ENCODE measurements at regions not wholly inside any gene's neighbourhood (a gene's known extent, or its start where the extent isn't known, plus 50 kb on each side); places are given as distances from the start of the nearest gene placed in this dataset.

DNA sequence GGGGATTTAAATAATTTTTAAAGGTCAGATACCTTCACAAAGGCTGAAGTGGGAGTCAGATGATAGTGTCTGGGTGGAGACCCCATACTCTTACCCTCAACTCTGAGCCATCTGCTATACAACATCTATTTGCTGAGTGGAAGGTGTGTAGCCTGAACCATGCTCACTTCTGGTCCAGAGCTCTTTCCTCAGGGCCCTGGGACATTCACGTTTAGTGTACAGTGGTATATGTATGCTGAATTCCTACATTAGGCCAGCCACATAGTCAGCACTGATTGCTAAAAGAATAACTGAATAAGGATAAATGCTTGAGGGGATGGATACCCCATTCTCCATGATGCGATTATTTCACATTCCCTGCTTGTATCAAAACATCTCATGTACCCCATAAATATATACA, 107.3 kb downstream of the KIF26A start:
- ChIA-PET POLR2A (no interaction called here), CTCF (no interaction called here)
- H3K36me3 Mint-ChIP-seq (ENCODE audit: insufficient read depth, unreplicated experiment): no peaks in the 10 kb centered on the region
- H3K27ac Mint-ChIP-seq (ENCODE audit: unreplicated experiment): no peak overlapping the region
- no TSS peak for BruUV-seq (replicated peaks)
- H3K27me3 Mint-ChIP-seq (ENCODE audit: insufficient read depth, unreplicated experiment): no peaks in the 10 kb centered on the region
- Histone ChIP-seq H3K4me3 (ENCODE audit: low read depth, low read length) (no peak overlapping the region), H3K9me3 (0 out of 2 replicates have a peak, but pooled peaks cover 2% of the 10 kb centered on the region), H3K27me3 (replicated peaks; ENCODE audit: control insufficient read depth, insufficient read depth, low read length) (no peaks in the 10 kb centered on the region), H3K4me1 (no peaks in the 10 kb centered on the region), H3K36me3 (ENCODE audit: control insufficient read depth, insufficient read depth, low read length) (no peaks in the 10 kb centered on the region)
- no peaks in the 10 kb centered on the region for H3K4me1 Mint-ChIP-seq (ENCODE audit: low read depth, unreplicated experiment)
- H3K4me3 Mint-ChIP-seq (ENCODE audit: unreplicated experiment): no peak overlapping the region
- TF ChIP-seq CTCF (IDR thresholded peaks at IDR 0.05; ENCODE audit: insufficient read depth in 1 of 2, low read depth in 1 of 2, low read length in 1 of 2, severe bottlenecking in 1 of 2, unreplicated experiment in 1 of 2): no peak
- intact Hi-C loops (cut with micrococcal nuclease; ENCODE audit: unreplicated experiment): no loop called here
- H3K9me3 Mint-ChIP-seq (ENCODE audit: unreplicated experiment): no peaks in the 10 kb centered on the region
- no peak for DNase-seq

DNA sequence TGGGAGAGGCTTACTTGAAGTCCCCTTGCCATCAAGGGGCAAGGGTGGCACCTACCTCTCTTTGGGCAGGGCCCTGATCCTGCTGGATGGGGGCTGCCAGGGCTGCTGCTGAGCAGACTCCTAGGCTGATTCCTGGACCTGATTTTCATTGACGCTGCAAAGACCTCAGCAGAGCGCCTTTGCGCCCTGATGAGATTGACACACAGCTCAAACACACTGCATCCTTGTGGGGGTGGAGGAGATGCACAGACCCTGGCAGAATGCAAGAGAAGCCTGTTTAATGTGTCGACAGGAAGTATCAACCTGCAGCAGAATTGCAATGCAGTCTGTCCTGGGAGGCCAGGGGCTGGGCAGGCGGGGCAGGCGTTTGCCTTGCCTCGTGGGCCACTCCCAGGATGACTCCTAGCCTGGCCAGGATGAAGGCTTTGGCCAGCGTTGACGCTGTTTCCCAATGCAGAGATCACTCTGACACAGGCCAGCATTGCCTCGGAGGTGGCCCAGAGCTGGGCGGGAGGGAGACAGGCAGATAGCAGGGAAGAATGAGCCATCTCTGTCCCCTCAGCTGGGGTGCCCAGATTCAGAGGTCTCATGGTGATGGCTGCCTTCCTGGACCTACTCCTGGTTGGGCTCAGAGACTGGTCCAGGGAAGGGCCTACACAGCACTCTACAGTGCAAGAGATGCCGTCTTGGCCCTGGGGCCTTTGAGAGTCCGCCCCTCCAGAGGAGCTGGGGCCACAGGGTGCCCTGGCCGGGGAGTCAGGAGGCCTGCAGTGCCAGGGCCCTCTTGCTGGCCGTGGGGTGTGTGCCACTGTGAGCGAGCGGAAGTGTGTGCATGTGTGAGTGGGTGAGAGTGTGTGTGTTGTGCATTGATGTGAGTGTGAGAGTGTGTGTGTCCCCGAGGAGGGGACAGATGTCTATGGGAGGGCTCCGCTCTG, 108.3 kb downstream of the KIF26A start:
- intact Hi-C loops (cut with micrococcal nuclease; ENCODE audit: unreplicated experiment): no loop called here
- ChIA-PET CTCF (no interaction called here), POLR2A (no interaction called here)
- DNase-seq: no peak
- H3K36me3 ChIP-seq (ENCODE audit: control insufficient read depth, insufficient read depth, low read length): no peaks in the 10 kb centered on the region
- no peak overlapping the region for H3K4me3 Mint-ChIP-seq (ENCODE audit: unreplicated experiment)
- no peak overlapping the region for H3K27ac Mint-ChIP-seq (ENCODE audit: unreplicated experiment)
- H3K4me1 Mint-ChIP-seq (ENCODE audit: low read depth, unreplicated experiment): no peaks in the 10 kb centered on the region
- TF ChIP-seq CTCF (IDR thresholded peaks at IDR 0.05; ENCODE audit: insufficient read depth in 1 of 2, low read depth in 1 of 2, low read length in 1 of 2, severe bottlenecking in 1 of 2, unreplicated experiment in 1 of 2): no peak
- H3K36me3 Mint-ChIP-seq (ENCODE audit: insufficient read depth, unreplicated experiment): no peaks in the 10 kb centered on the region
- no peak overlapping the region for H3K4me3 ChIP-seq (ENCODE audit: low read depth, low read length)
- peaks cover under 1% of the 10 kb centered on the region for H3K9me3 Mint-ChIP-seq (ENCODE audit: unreplicated experiment)
- H3K9me3 ChIP-seq: 0 out of 2 replicates have a peak, but pooled peaks cover 2% of the 10 kb centered on the region
- BruUV-seq (replicated peaks): no TSS peak
- no peaks in the 10 kb centered on the region for H3K27me3 ChIP-seq (replicated peaks; ENCODE audit: control insufficient read depth, insufficient read depth, low read length)
- H3K4me1 ChIP-seq: no peaks in the 10 kb centered on the region
- no peaks in the 10 kb centered on the region for H3K27me3 Mint-ChIP-seq (ENCODE audit: insufficient read depth, unreplicated experiment)

DNA sequence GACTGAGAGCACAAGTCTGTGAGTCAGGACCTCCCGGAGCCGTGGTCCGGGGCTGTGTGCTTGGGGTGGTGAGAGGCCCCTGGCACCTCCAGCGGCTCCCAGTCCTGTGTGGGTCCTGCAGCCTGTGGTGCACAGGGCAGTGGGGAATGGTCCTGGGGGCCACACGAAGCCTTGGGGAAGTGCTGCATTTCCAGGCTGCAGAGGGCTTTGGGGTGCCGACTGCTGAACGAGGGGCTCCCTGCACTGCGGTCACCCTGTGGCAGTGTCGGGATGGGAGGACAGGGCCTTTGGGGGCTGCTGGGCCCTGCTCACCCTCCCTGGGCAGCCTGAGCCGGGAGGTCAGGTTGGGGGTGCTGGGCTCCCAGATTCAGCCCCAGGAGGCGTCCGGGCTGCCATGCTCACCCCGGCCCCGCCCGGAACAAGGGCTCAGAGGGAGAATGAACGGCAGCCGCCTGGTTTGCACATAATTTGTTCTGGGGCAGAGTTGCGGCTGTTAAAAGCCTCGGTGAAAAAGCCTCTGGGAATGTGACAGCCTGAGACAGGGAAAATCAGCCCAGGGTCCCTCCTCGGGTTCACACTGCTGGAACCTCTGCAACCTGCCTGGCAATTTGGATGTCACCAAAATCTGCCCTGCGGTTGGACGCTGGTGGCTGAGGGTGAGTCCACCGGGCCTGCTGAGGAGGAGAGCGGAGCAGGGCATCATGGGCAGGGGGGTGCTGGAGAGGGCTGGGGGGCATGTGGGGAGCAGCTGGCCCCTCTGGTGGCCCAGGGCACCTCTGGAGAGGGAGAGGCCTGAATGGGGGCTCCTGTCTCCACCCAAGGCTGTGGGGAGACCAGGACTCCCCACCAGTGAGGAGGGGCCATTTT, 109.2 kb downstream of the KIF26A start:
- H3K4me3 Mint-ChIP-seq (ENCODE audit: unreplicated experiment): no peak overlapping the region
- H3K4me1 Mint-ChIP-seq (ENCODE audit: low read depth, unreplicated experiment): no peaks in the 10 kb centered on the region
- ChIA-PET CTCF (no interaction called here), POLR2A (no interaction called here)
- intact Hi-C loops (cut with micrococcal nuclease; ENCODE audit: unreplicated experiment): no loop called here
- BruUV-seq (replicated peaks): no TSS peak
- DNase-seq: no peak
- no peaks in the 10 kb centered on the region for H3K36me3 Mint-ChIP-seq (ENCODE audit: insufficient read depth, unreplicated experiment)
- peaks cover 9% of the 10 kb centered on the region for H3K9me3 Mint-ChIP-seq (ENCODE audit: unreplicated experiment)
- Histone ChIP-seq H3K4me3 (ENCODE audit: low read depth, low read length) (no peak overlapping the region), H3K4me1 (no peaks in the 10 kb centered on the region), H3K36me3 (ENCODE audit: control insufficient read depth, insufficient read depth, low read length) (no peaks in the 10 kb centered on the region), H3K27me3 (replicated peaks; ENCODE audit: control insufficient read depth, insufficient read depth, low read length) (no peaks in the 10 kb centered on the region), H3K9me3 (0 out of 2 replicates have a peak, but pooled peaks cover 2% of the 10 kb centered on the region)
- no peak for TF ChIP-seq CTCF (IDR thresholded peaks at IDR 0.05; ENCODE audit: insufficient read depth in 1 of 2, low read depth in 1 of 2, low read length in 1 of 2, severe bottlenecking in 1 of 2, unreplicated experiment in 1 of 2)
- H3K27me3 Mint-ChIP-seq (ENCODE audit: insufficient read depth, unreplicated experiment): no peaks in the 10 kb centered on the region
- H3K27ac Mint-ChIP-seq (ENCODE audit: unreplicated experiment): no peak overlapping the region
